CD4-positive, alpha-beta memory T cell (primary cell): ENCODE measurements at regions not wholly inside any gene's neighbourhood (a gene's known extent, or its start where the extent isn't known, plus 50 kb on each side); places are given as distances from the start of the nearest gene placed in this dataset.

Experiments used
- CTCF ChIA-PET: fragments of 350-600 bp; sonication (Branson Sonifier 250); formaldehyde crosslinking; loops from one replicate; lab custom pipeline; 2021; ENCODE audit warnings: inconsistent platforms; ENCODE audit not compliant: partially characterized antibody; lab: Charles Lee
- POLR2A ChIA-PET: fragments of 350-600 bp; sonication (Branson Sonifier 250); formaldehyde crosslinking; loops from one replicate; lab custom pipeline; 2021; ENCODE audit not compliant: partially characterized antibody; lab: Charles Lee
- DNase-seq, 5 donors: peaks; one replicate each; pipeline versions ENCODE4 v3.0.0 to v3.0.0-alpha.2; 2020 to 2022; ENCODE audit warnings: mixed read lengths in 1 of 5
- H3K27ac ChIP-seq: one replicate; pipeline ENCODE4 v1.7.0; 2013; ENCODE audit warnings: low read depth, low read length
- H3K27me3 ChIP-seq: 2 replicates; pipeline ENCODE4 v1.7.0; 2013; ENCODE audit warnings: mild to moderate bottlenecking, low read length, moderate library complexity; ENCODE audit not compliant: insufficient read depth
- H3K36me3 ChIP-seq: 2 replicates; pipeline ENCODE4 v1.7.0; 2013; ENCODE audit warnings: mild to moderate bottlenecking, low read length, moderate library complexity; ENCODE audit not compliant: insufficient read depth
- H3K4me1 ChIP-seq: 2 replicates; pipeline ENCODE4 v1.7.0; 2013; ENCODE audit warnings: mild to moderate bottlenecking, low read length, moderate library complexity; ENCODE audit not compliant: insufficient read depth
- H3K4me3 ChIP-seq, 2 donors: one replicate each; pipeline ENCODE4 v1.7.0; 2013; ENCODE audit warnings: low read length in 2 of 2, mild to moderate bottlenecking in 1 of 2
- H3K9me3 ChIP-seq, 2 donors: one replicate each; pipeline ENCODE4 v1.7.0; 2013; ENCODE audit warnings: low read length in 2 of 2, control low read depth in 1 of 2; ENCODE audit not compliant: control insufficient read depth in 1 of 2
- H3K27ac Mint-ChIP-seq, 7 donors: one replicate each; pipeline ENCODE4 v1.8.0; 2020 to 2021; ENCODE audit warnings: mixed read lengths in 7 of 7, mild to moderate bottlenecking in 6 of 7, inconsistent platforms in 3 of 7, moderate library complexity in 3 of 7
- H3K27me3 Mint-ChIP-seq, 2 donors: one replicate each; pipeline ENCODE4 v1.8.0; 2020 to 2021; ENCODE audit warnings: mixed read lengths in 2 of 2
- H3K36me3 Mint-ChIP-seq, 2 donors: one replicate each; pipeline ENCODE4 v1.8.0; 2020 to 2021; ENCODE audit warnings: mixed read lengths in 2 of 2, inconsistent platforms in 1 of 2, mild to moderate bottlenecking in 1 of 2
- H3K4me1 Mint-ChIP-seq, 4 donors: one replicate each; pipeline ENCODE4 v1.8.0; 2020 to 2021; ENCODE audit warnings: mixed read lengths in 4 of 4, mild to moderate bottlenecking in 1 of 4
- H3K4me3 Mint-ChIP-seq, 8 donors: one replicate each; pipeline ENCODE4 v1.8.0; 2020 to 2021; ENCODE audit warnings: mixed read lengths in 8 of 8, mild to moderate bottlenecking in 7 of 8, moderate library complexity in 6 of 8, inconsistent platforms in 3 of 8
- H3K9me3 Mint-ChIP-seq, 8 donors: one replicate each; pipeline ENCODE4 v1.8.0; 2020 to 2021; ENCODE audit warnings: mixed read lengths in 8 of 8, mild to moderate bottlenecking in 5 of 8, inconsistent platforms in 3 of 8, moderate library complexity in 1 of 8
- intact Hi-C: fragments of 100-400 bp; cut with micrococcal nuclease; formaldehyde crosslinking; loops from one replicate; pipeline ENCODE4 v1.15.1; 2023

- Histone ChIP-seq H3K36me3 (no peaks in the 10 kb centered on the region), H3K4me3 (no peak overlapping the region), H3K27ac (no peak overlapping the region), H3K4me1 (no peaks in the 10 kb centered on the region), H3K9me3 (no peaks in the 10 kb centered on the region), H3K27me3 (no peaks in the 10 kb centered on the region)
- no peaks in the 10 kb centered on the region for H3K36me3 Mint-ChIP-seq
- intact Hi-C loops: no loop called here
- no peak for DNase-seq
- CTCF ChIA-PET: no interaction called here
- no peak overlapping the region for H3K4me3 Mint-ChIP-seq
- POLR2A ChIA-PET: no interaction called here
- peaks cover 0 to 3% (median 0%) of the 10 kb centered on the region in 8 donors for H3K9me3 Mint-ChIP-seq
- H3K27ac Mint-ChIP-seq: no peak overlapping the region
- peaks cover 0 to 3% of the 10 kb centered on the region in 2 donors for H3K27me3 Mint-ChIP-seq
- no peaks in the 10 kb centered on the region for H3K4me1 Mint-ChIP-seq
These were observed 540.1 kb downstream of the EBF1 start for GRCh38 chr5:158559643-158560042.

- Histone ChIP-seq H3K36me3 (no peaks in the 10 kb centered on the region), H3K27me3 (no peaks in the 10 kb centered on the region), H3K4me1 (no peaks in the 10 kb centered on the region), H3K9me3 (no peaks in the 10 kb centered on the region), H3K4me3 (no peak overlapping the region), H3K27ac (no peak overlapping the region)
- Mint-ChIP-seq H3K36me3 (no peaks in the 10 kb centered on the region), H3K9me3 (peaks cover 0 to 3% (median 0%) of the 10 kb centered on the region in 8 donors), H3K27me3 (peaks cover 0 to 3% of the 10 kb centered on the region in 2 donors), H3K27ac (no peak overlapping the region), H3K4me3 (no peak overlapping the region), H3K4me1 (no peaks in the 10 kb centered on the region)
- DNase-seq: no peak
- intact Hi-C loops: no loop called here
- ChIA-PET POLR2A (no interaction called here), CTCF (no interaction called here)
These were observed 540.6 kb downstream of the EBF1 start for GRCh38 chr5:158559066-158559465.

GRCh38 chr5:158553962-158554336 is 545.8 kb downstream of the EBF1 start:
- Mint-ChIP-seq H3K9me3 (peaks cover 0 to 3% (median 0%) of the 10 kb centered on the region in 8 donors), H3K27me3 (peaks cover 0 to 1% of the 10 kb centered on the region in 2 donors), H3K27ac (no peak overlapping the region), H3K4me3 (no peak overlapping the region), H3K4me1 (no peaks in the 10 kb centered on the region), H3K36me3 (no peaks in the 10 kb centered on the region)
- no peak for DNase-seq
- H3K9me3 ChIP-seq: no peaks in the 10 kb centered on the region
- H3K4me3 ChIP-seq: no peak overlapping the region
- no peak overlapping the region for H3K27ac ChIP-seq
- intact Hi-C loops: no loop called here
- ChIA-PET CTCF (no interaction called here), POLR2A (no interaction called here)
- H3K27me3 ChIP-seq: no peaks in the 10 kb centered on the region
- H3K36me3 ChIP-seq: no peaks in the 10 kb centered on the region
- H3K4me1 ChIP-seq: no peaks in the 10 kb centered on the region

GRCh38 chr5:158553195-158553961 is 546.3 kb downstream of the EBF1 start:
- CTCF ChIA-PET: no interaction called here

GRCh38 chr5:158552241-158552640 is 547.5 kb downstream of the EBF1 start:
- Mint-ChIP-seq H3K27ac (no peak overlapping the region), H3K27me3 (peaks cover 0 to 1% of the 10 kb centered on the region in 2 donors), H3K4me3 (no peak overlapping the region), H3K4me1 (no peaks in the 10 kb centered on the region), H3K36me3 (no peaks in the 10 kb centered on the region), H3K9me3 (peaks cover 0 to 7% (median 0%) of the 10 kb centered on the region in 8 donors)
- H3K36me3 ChIP-seq: no peaks in the 10 kb centered on the region
- no peak for DNase-seq
- H3K27ac ChIP-seq: no peak overlapping the region
- CTCF ChIA-PET: no interaction called here
- H3K4me1 ChIP-seq: no peaks in the 10 kb centered on the region
- POLR2A ChIA-PET: no interaction called here
- H3K4me3 ChIP-seq: no peak overlapping the region
- H3K27me3 ChIP-seq: no peaks in the 10 kb centered on the region
- intact Hi-C loops: no loop called here
- H3K9me3 ChIP-seq: no peaks in the 10 kb centered on the region

More at GRCh38 chr5:158553195-158553961, 546.3 kb downstream of the EBF1 start:
- Mint-ChIP-seq H3K27ac (no peak overlapping the region), H3K27me3 (peaks cover 0 to 1% of the 10 kb centered on the region in 2 donors), H3K36me3 (no peaks in the 10 kb centered on the region), H3K4me3 (no peak overlapping the region), H3K4me1 (no peaks in the 10 kb centered on the region), H3K9me3 (peaks cover 0 to 3% (median 0%) of the 10 kb centered on the region in 8 donors)
- no peak for DNase-seq
- intact Hi-C loops: no loop called here
- H3K36me3 ChIP-seq: no peaks in the 10 kb centered on the region
- no peaks in the 10 kb centered on the region for H3K9me3 ChIP-seq
- no peaks in the 10 kb centered on the region for H3K27me3 ChIP-seq
- POLR2A ChIA-PET: no interaction called here
- no peak overlapping the region for H3K27ac ChIP-seq
- H3K4me1 ChIP-seq: no peaks in the 10 kb centered on the region
- H3K4me3 ChIP-seq: no peak overlapping the region

- no peak overlapping the region for H3K4me3 Mint-ChIP-seq
- intact Hi-C loops: no loop called here
These were observed 550.4 kb downstream of the EBF1 start for GRCh38 chr5:158549311-158549710.

GRCh38 chr5:158546748-158547147 is 553.0 kb downstream of the EBF1 start:
- H3K9me3 Mint-ChIP-seq: peaks cover 0 to 3% (median 0%) of the 10 kb centered on the region in 8 donors
- intact Hi-C loops: no loop called here
- Histone ChIP-seq H3K36me3 (no peaks in the 10 kb centered on the region), H3K27ac (no peak overlapping the region), H3K27me3 (no peaks in the 10 kb centered on the region), H3K4me3 (no peak overlapping the region), H3K4me1 (no peaks in the 10 kb centered on the region), H3K9me3 (no peaks in the 10 kb centered on the region)
- ChIA-PET CTCF (no interaction called here), POLR2A (no interaction called here)
- H3K27ac Mint-ChIP-seq: no peak overlapping the region
- no peaks in the 10 kb centered on the region for H3K27me3 Mint-ChIP-seq
- no peak overlapping the region for H3K4me3 Mint-ChIP-seq
- no peak for DNase-seq
- peaks cover 0 to 5% (median 0%) of the 10 kb centered on the region in 4 donors for H3K4me1 Mint-ChIP-seq
- no peaks in the 10 kb centered on the region for H3K36me3 Mint-ChIP-seq

More at GRCh38 chr5:158549311-158549710, 550.4 kb downstream of the EBF1 start:
- H3K36me3 Mint-ChIP-seq: no peaks in the 10 kb centered on the region
- no peaks in the 10 kb centered on the region for H3K27me3 Mint-ChIP-seq
- Histone ChIP-seq H3K4me3 (no peak overlapping the region), H3K27ac (no peak overlapping the region), H3K27me3 (no peaks in the 10 kb centered on the region), H3K4me1 (no peaks in the 10 kb centered on the region), H3K36me3 (no peaks in the 10 kb centered on the region), H3K9me3 (no peaks in the 10 kb centered on the region)
- no peaks in the 10 kb centered on the region for H3K4me1 Mint-ChIP-seq
- ChIA-PET POLR2A (no interaction called here), CTCF (no interaction called here)
- DNase-seq: no peak
- H3K27ac Mint-ChIP-seq: no peak overlapping the region
- peaks cover 0 to 3% (median 0%) of the 10 kb centered on the region in 8 donors for H3K9me3 Mint-ChIP-seq
